ENCODE measurements at regions not wholly inside any gene's neighbourhood (a gene's known extent, or its start where the extent isn't known, plus 50 kb on each side); places are given as distances from the start of the nearest gene placed in this dataset.
"Not testable (repeated sequence)": the region's sequence is repeated elsewhere in the genome, so short reads cannot be mapped to it uniquely, and the experiment has no call there.

- DNase-seq, result no peak
These were observed 50.3 kb upstream of the TMC1 start for GRCh38 chr9:72471096-72471495.

- no peak for DNase-seq
These were observed 53.4 kb upstream of the TMC1 start for GRCh38 chr9:72467766-72468738.

GRCh38 chr9:72465593-72465984 lies 55.8 kb upstream of the TMC1 start:
- no peak for DNase-seq

GRCh38 chr9:72464857-72465592 lies 56.4 kb upstream of the TMC1 start:
- peak; percentile 23 for DNase-seq

GRCh38 chr9:72462340-72462739 lies 59.1 kb upstream of the TMC1 start:
- no peak for DNase-seq

- DNase-seq, result no peak
These were observed 60.8 kb upstream of the TMC1 start for GRCh38 chr9:72460342-72461312.

GRCh38 chr9:72459308-72459707 lies 62.1 kb upstream of the TMC1 start:
- DNase-seq, result no peak

GRCh38 chr9:72458153-72458552 lies 63.3 kb upstream of the TMC1 start:
- no peak for DNase-seq

GRCh38 chr9:72457366-72457765 lies 64.0 kb upstream of the TMC1 start:
- DNase-seq, result no peak

- DNase-seq, result no peak
These were observed 66.4 kb upstream of the TMC1 start for GRCh38 chr9:72454871-72455491.

- DNase-seq, result no peak
These were observed 67.6 kb upstream of the TMC1 start for GRCh38 chr9:72453797-72454196.

- DNase-seq, result peak; percentile 2
These were observed 75.2 kb upstream of the TMC1 start for GRCh38 chr9:72446241-72446640.

- no peak for DNase-seq
These were observed 76.0 kb upstream of the TMC1 start for GRCh38 chr9:72445306-72445995.

GRCh38 chr9:72444435-72444834 lies 77.0 kb upstream of the TMC1 start:
- no peak for DNase-seq

GRCh38 chr9:72443855-72444254 lies 77.6 kb upstream of the TMC1 start:
- DNase-seq, result peak; percentile 38

- no peak for DNase-seq
These were observed 77.0 kb upstream of the ZFAND5 start for GRCh38 chr9:72441848-72442607.

- no peak for DNase-seq
These were observed 76.2 kb upstream of the ZFAND5 start for GRCh38 chr9:72440992-72441847.

GRCh38 chr9:72440378-72440777 lies 75.4 kb upstream of the ZFAND5 start:
- peak; percentile 8 for DNase-seq

- DNase-seq, result not testable (repeated sequence)
These were observed 68.7 kb upstream of the ZFAND5 start for GRCh38 chr9:72433616-72434267.

Measured in CD4-positive, alpha-beta T cell treated with Interferon gamma for 1 hour (primary cell).